ENCODE measurements at regions not wholly inside any gene's neighbourhood (a gene's known extent, or its start where the extent isn't known, plus 50 kb on each side); places are given as distances from the start of the nearest gene placed in this dataset.
"Not testable (repeated sequence)": the region's sequence is repeated elsewhere in the genome, so short reads cannot be mapped to it uniquely, and the experiment has no call there.

GRCh38 chr9:74357577-74357976 lies 139.6 kb upstream of the RORB start:
- DNase-seq, result no peak

GRCh38 chr9:74358959-74359358 lies 138.2 kb upstream of the RORB start:
- peak; percentile 1 for DNase-seq

- DNase-seq, result no peak
These were observed 135.6 kb upstream of the RORB start for GRCh38 chr9:74361508-74361907.

- no peak for DNase-seq
These were observed 134.7 kb upstream of the RORB start for GRCh38 chr9:74362423-74362822.

- DNase-seq, result no peak
These were observed 131.0 kb upstream of the RORB start for GRCh38 chr9:74366111-74366510.

- no peak for DNase-seq
These were observed 127.3 kb upstream of the RORB start for GRCh38 chr9:74369844-74370243.

- DNase-seq, result peak; percentile 1
These were observed 123.8 kb upstream of the RORB start for GRCh38 chr9:74373348-74373747.

- peak; percentile 8 for DNase-seq
These were observed 117.4 kb upstream of the RORB start for GRCh38 chr9:74379718-74380117.

GRCh38 chr9:74391816-74392215 lies 105.3 kb upstream of the RORB start:
- no peak for DNase-seq

- DNase-seq, result no peak
These were observed 93.6 kb upstream of the RORB start for GRCh38 chr9:74403581-74403980.

GRCh38 chr9:74404620-74405019 lies 92.5 kb upstream of the RORB start:
- DNase-seq, result no peak

GRCh38 chr9:74407166-74407565 lies 90.0 kb upstream of the RORB start:
- no peak for DNase-seq

GRCh38 chr9:74412236-74412979 lies 84.7 kb upstream of the RORB start:
- no peak for DNase-seq

- no peak for DNase-seq
These were observed 83.3 kb upstream of the RORB start for GRCh38 chr9:74413876-74414275.

- DNase-seq, result no peak
These were observed 82.8 kb upstream of the RORB start for GRCh38 chr9:74414325-74414724.

GRCh38 chr9:74415995-74416394 lies 81.1 kb upstream of the RORB start:
- DNase-seq, result no peak

GRCh38 chr9:74424488-74424887 lies 72.6 kb upstream of the RORB start:
- DNase-seq, result not testable (repeated sequence)

- DNase-seq, result no peak
These were observed 65.7 kb upstream of the RORB start for GRCh38 chr9:74431467-74431866.

GRCh38 chr9:74443036-74443750 lies 53.9 kb upstream of the RORB start:
- no peak for DNase-seq

GRCh38 chr9:74444369-74444768 lies 52.8 kb upstream of the RORB start:
- DNase-seq, result no peak
